CD4-positive, alpha-beta T cell treated with Interleukin-21 for 1 hour (primary cell): ENCODE measurements at regions not wholly inside any gene's neighbourhood (a gene's known extent, or its start where the extent isn't known, plus 50 kb on each side); places are given as distances from the start of the nearest gene placed in this dataset.
"Not testable (repeated sequence)": the region's sequence is repeated elsewhere in the genome, so short reads cannot be mapped to it uniquely, and the experiment has no call there.

Experiments used
- DNase-seq: peaks from one replicate; pipeline ENCODE4 v3.0.0-alpha.2; 2020

GRCh38 chr10:25724241-25724640 lies 209.8 kb upstream of the MYO3A start:
- no peak for DNase-seq

- DNase-seq: peak; percentile 21
Measured at GRCh38 chr10:25725917-25726716, 207.9 kb upstream of the MYO3A start.

- no peak for DNase-seq
Measured at GRCh38 chr10:25738776-25739175, 195.3 kb upstream of the MYO3A start.

GRCh38 chr10:25743832-25744231 lies 190.2 kb upstream of the MYO3A start:
- DNase-seq: no peak

GRCh38 chr10:25744574-25744973 lies 189.5 kb upstream of the MYO3A start:
- no peak for DNase-seq

- DNase-seq: no peak
Measured at GRCh38 chr10:25745976-25746375, 188.1 kb upstream of the MYO3A start.

- no peak for DNase-seq
Measured at GRCh38 chr10:25747084-25747483, 186.9 kb upstream of the MYO3A start.

- DNase-seq: no peak
Measured at GRCh38 chr10:25748509-25748908, 185.5 kb upstream of the MYO3A start.

GRCh38 chr10:25753776-25754175 lies 180.3 kb upstream of the MYO3A start:
- DNase-seq: no peak

- not testable (repeated sequence) for DNase-seq
Measured at GRCh38 chr10:25755874-25756273, 178.2 kb upstream of the MYO3A start.

GRCh38 chr10:25756784-25757183 lies 177.2 kb upstream of the MYO3A start:
- no peak for DNase-seq

- DNase-seq: no peak
Measured at GRCh38 chr10:25758041-25758457, 176.0 kb upstream of the MYO3A start.

- no peak for DNase-seq
Measured at GRCh38 chr10:25758511-25758910, 175.5 kb upstream of the MYO3A start.

GRCh38 chr10:25761937-25762336 lies 172.1 kb upstream of the MYO3A start:
- no peak for DNase-seq

- DNase-seq: no peak
Measured at GRCh38 chr10:25766213-25766612, 167.8 kb upstream of the MYO3A start.

- DNase-seq: no peak
Measured at GRCh38 chr10:25766687-25767221, 167.3 kb upstream of the MYO3A start.

GRCh38 chr10:25768167-25768566 lies 165.9 kb upstream of the MYO3A start:
- DNase-seq: no peak

- no peak for DNase-seq
Measured at GRCh38 chr10:25778646-25779045, 155.4 kb upstream of the MYO3A start.

- no peak for DNase-seq
Measured at GRCh38 chr10:25786161-25786560, 147.9 kb upstream of the MYO3A start.

- DNase-seq: no peak
Measured at GRCh38 chr10:25786899-25787298, 147.1 kb upstream of the MYO3A start.

GRCh38 chr10:25797888-25798429 lies 136.1 kb upstream of the MYO3A start:
- no peak for DNase-seq

GRCh38 chr10:25804505-25804904 lies 129.5 kb upstream of the MYO3A start:
- no peak for DNase-seq

- DNase-seq: no peak
Measured at GRCh38 chr10:25805986-25806385, 128.0 kb upstream of the MYO3A start.

GRCh38 chr10:25808372-25808771 lies 125.7 kb upstream of the MYO3A start:
- no peak for DNase-seq
